ENCODE measurements at regions not wholly inside any gene's neighbourhood (a gene's known extent, or its start where the extent isn't known, plus 50 kb on each side); places are given as distances from the start of the nearest gene placed in this dataset.
A peak's percentile ranks its signal among the peaks of the same experiment; 100 is the strongest.

GRCh38 chr11:116379185-116379828, 393.5 kb downstream of the BUD13 start:
- Histone ChIP-seq H3F3A (ENCODE audit: low read depth) (no peaks in the 10 kb centered on the region), H2AFZ (replicated peaks) (no peak overlapping the region), H3K4me3 (no peak overlapping the region), H3K9me3 (ENCODE audit: low read depth) (no peaks in the 10 kb centered on the region), H3K4me2 (no peak overlapping the region), H3K27ac (no peak overlapping the region), H3K4me1 (no peaks in the 10 kb centered on the region), H3K79me2 (ENCODE audit: low read depth) (no peaks in the 10 kb centered on the region), H3K27me3 (no peaks in the 10 kb centered on the region), H3K9ac (no peak overlapping the region), H3K36me3 (no peaks in the 10 kb centered on the region), H4K20me1 (ENCODE audit: low read depth) (peaks cover 4% of the 10 kb centered on the region)
- no peaks in the 10 kb centered on the region for H3K36me3 Mint-ChIP-seq
- peaks cover 22% of the 10 kb centered on the region for H3K27me3 Mint-ChIP-seq (ENCODE audit: insufficient read depth, low read depth)
- H3K27ac Mint-ChIP-seq: no peak overlapping the region
- H3K4me1 Mint-ChIP-seq: peaks cover 23% of the 10 kb centered on the region
- H3K4me3 Mint-ChIP-seq: no peak overlapping the region
- peaks cover 2% of the 10 kb centered on the region for H3K9me3 Mint-ChIP-seq
- TF ChIP-seq EZH2 (IDR thresholded peaks at IDR 0.05) (no peak), CTCF (IDR thresholded peaks at IDR 0.05) (no peak), EZH2phosphoT487 (IDR thresholded peaks at IDR 0.05) (no peak)
- peak; percentile 76 for DNase-seq (ENCODE audit: low spot score)

GRCh38 chr11:116376547-116376946, 396.2 kb downstream of the BUD13 start:
- DNase-seq (ENCODE audit: low spot score): no peak
- H3K4me1 ChIP-seq: peaks cover 17% of the 10 kb centered on the region
- no peak overlapping the region for H3K4me3 ChIP-seq
- TF ChIP-seq EZH2phosphoT487 (IDR thresholded peaks at IDR 0.05) (no peak), CTCF (IDR thresholded peaks at IDR 0.05) (no peak), EZH2 (IDR thresholded peaks at IDR 0.05) (no peak)
- Mint-ChIP-seq H3K4me3 (no peak overlapping the region), H3K36me3 (no peaks in the 10 kb centered on the region), H3K9me3 (peaks cover 2% of the 10 kb centered on the region), H3K27ac (no peak overlapping the region), H3K4me1 (peaks cover 46% of the 10 kb centered on the region), H3K27me3 (ENCODE audit: insufficient read depth, low read depth) (peaks cover 29% of the 10 kb centered on the region)
- H4K20me1 ChIP-seq (ENCODE audit: low read depth): peaks cover 7% of the 10 kb centered on the region
- H3K27me3 ChIP-seq: no peaks in the 10 kb centered on the region
- H3K4me2 ChIP-seq: no peak overlapping the region
- no peak overlapping the region for H2AFZ ChIP-seq (replicated peaks)
- H3F3A ChIP-seq (ENCODE audit: low read depth): no peaks in the 10 kb centered on the region
- H3K36me3 ChIP-seq: no peaks in the 10 kb centered on the region
- H3K27ac ChIP-seq: no peak overlapping the region
- no peaks in the 10 kb centered on the region for H3K79me2 ChIP-seq (ENCODE audit: low read depth)
- H3K9me3 ChIP-seq (ENCODE audit: low read depth): no peaks in the 10 kb centered on the region
- H3K9ac ChIP-seq: no peak overlapping the region

- no peak for TF ChIP-seq EZH2phosphoT487 (IDR thresholded peaks at IDR 0.05)
- TF ChIP-seq EZH2 (IDR thresholded peaks at IDR 0.05): no peak
- TF ChIP-seq CTCF (IDR thresholded peaks at IDR 0.05): no peak
- DNase-seq (ENCODE audit: low spot score): no peak
- H3K4me1 Mint-ChIP-seq: peaks cover 51% of the 10 kb centered on the region
- no peaks in the 10 kb centered on the region for H3K36me3 Mint-ChIP-seq
- peaks cover 7% of the 10 kb centered on the region for H4K20me1 ChIP-seq (ENCODE audit: low read depth)
- no peak overlapping the region for H3K27ac ChIP-seq
- H3K27me3 ChIP-seq: no peaks in the 10 kb centered on the region
- H3F3A ChIP-seq (ENCODE audit: low read depth): no peaks in the 10 kb centered on the region
- H3K27me3 Mint-ChIP-seq (ENCODE audit: insufficient read depth, low read depth): peaks cover 29% of the 10 kb centered on the region
- no peak overlapping the region for H3K9ac ChIP-seq
- peaks cover 2% of the 10 kb centered on the region for H3K9me3 Mint-ChIP-seq
- H3K36me3 ChIP-seq: no peaks in the 10 kb centered on the region
- H3K79me2 ChIP-seq (ENCODE audit: low read depth): no peaks in the 10 kb centered on the region
- no peaks in the 10 kb centered on the region for H3K9me3 ChIP-seq (ENCODE audit: low read depth)
- no peak overlapping the region for H3K4me3 Mint-ChIP-seq
- H3K4me3 ChIP-seq: no peak overlapping the region
- H3K4me2 ChIP-seq: no peak overlapping the region
- peaks cover 17% of the 10 kb centered on the region for H3K4me1 ChIP-seq
- no peak overlapping the region for H3K27ac Mint-ChIP-seq
- no peak overlapping the region for H2AFZ ChIP-seq (replicated peaks)
Observed at GRCh38 chr11:116376054-116376453, 396.7 kb downstream of the BUD13 start.
